ENCODE measurements at regions not wholly inside any gene's neighbourhood (a gene's known extent, or its start where the extent isn't known, plus 50 kb on each side); places are given as distances from the start of the nearest gene placed in this dataset.

DNA sequence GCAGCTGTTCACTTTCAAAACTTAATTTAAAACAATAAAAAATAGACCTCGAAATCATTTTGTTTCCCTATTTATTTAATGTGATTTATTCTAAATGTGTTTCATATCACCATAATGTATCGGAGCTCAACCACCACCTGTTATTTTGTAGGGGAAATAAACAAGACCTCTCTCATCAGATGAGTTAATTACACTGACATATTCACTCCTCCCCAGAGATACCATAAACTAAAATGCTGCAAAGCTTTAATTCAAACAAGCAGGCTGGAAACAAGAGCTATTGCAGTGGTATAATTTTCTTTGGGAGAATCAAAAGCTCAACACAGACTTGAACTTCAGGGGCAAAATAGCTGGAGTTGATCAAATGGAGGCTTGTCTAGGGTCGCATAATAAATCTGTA lies 303.5 kb upstream of the TSHZ2 start:
- Histone ChIP-seq H3K4me3 (ENCODE audit: low read depth in 1 of 2, low read length in 2 of 2) (no peak overlapping the region), H3K27me3 (ENCODE audit: low read depth, low read length) (no peaks in the 10 kb centered on the region), H3K27ac (ENCODE audit: low read length) (no peak overlapping the region), H3K36me3 (ENCODE audit: control insufficient read depth in 1 of 2, insufficient read depth in 2 of 2, low read length in 2 of 2) (no peaks in the 10 kb centered on the region), H3K4me1 (ENCODE audit: control insufficient read depth in 1 of 2, insufficient read depth in 2 of 2, low read length in 2 of 2) (no peaks in the 10 kb centered on the region), H3K9me3 (ENCODE audit: control insufficient read depth in 1 of 2, low read length in 2 of 2) (no peaks in the 10 kb centered on the region)

DNA sequence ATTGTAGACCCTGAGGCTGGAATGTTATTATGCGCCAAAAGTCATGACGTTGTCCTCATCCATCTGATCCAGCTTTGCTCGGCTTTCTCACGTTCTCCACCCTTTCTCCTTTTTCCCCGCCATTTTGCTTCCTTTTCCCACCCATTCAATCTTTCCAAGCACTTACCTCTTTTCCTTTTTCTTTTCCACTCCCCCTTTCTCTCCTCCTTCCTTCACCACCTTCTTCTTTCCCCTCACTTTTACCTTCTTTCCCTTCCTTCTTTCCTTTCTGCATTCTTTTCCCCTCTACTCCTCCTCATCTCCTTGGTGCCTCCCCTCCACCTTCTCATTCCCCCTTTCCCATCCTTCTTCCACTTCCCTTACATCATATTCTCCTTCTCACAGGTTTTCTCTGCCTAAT lies 304.8 kb upstream of the TSHZ2 start:
- Histone ChIP-seq H3K27me3 (ENCODE audit: low read depth, low read length) (no peaks in the 10 kb centered on the region), H3K4me3 (ENCODE audit: low read depth in 1 of 2, low read length in 2 of 2) (no peak overlapping the region)

DNA sequence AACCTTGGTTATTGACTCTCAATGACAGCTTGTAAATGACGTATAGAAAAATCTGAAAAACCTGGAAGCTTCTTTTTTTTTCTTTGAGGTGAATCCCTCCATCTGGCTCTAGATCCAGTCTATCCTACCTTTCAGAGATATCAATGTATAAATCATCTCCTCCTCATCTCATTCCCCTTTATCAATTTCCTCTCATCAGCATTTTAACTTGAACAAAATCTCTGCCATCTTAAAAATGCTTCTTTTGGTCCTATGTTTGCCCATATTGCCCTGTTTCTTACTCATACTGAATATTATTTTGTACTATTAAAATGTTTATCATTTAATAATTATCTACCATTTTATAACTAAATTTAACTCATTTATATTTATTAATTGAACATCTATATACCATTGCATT lies 306.7 kb upstream of the TSHZ2 start:
- no peaks in the 10 kb centered on the region for H3K36me3 ChIP-seq (ENCODE audit: control insufficient read depth in 1 of 2, insufficient read depth in 2 of 2, low read length in 2 of 2)
- H3K9me3 ChIP-seq (ENCODE audit: control insufficient read depth in 1 of 2, low read length in 2 of 2), result no peaks in the 10 kb centered on the region
- no peaks in the 10 kb centered on the region for H3K27me3 ChIP-seq (ENCODE audit: low read depth, low read length)
- no peak overlapping the region for H3K27ac ChIP-seq (ENCODE audit: low read length)
- no peaks in the 10 kb centered on the region for H3K4me1 ChIP-seq (ENCODE audit: control insufficient read depth in 1 of 2, insufficient read depth in 2 of 2, low read length in 2 of 2)
- no peak overlapping the region for H3K4me3 ChIP-seq (ENCODE audit: low read depth in 1 of 2, low read length in 2 of 2)

More for the DNA sequence above, 304.8 kb upstream of the TSHZ2 start:
- Histone ChIP-seq H3K9me3 (ENCODE audit: control insufficient read depth in 1 of 2, low read length in 2 of 2) (no peaks in the 10 kb centered on the region), H3K36me3 (ENCODE audit: control insufficient read depth in 1 of 2, insufficient read depth in 2 of 2, low read length in 2 of 2) (no peaks in the 10 kb centered on the region), H3K4me1 (ENCODE audit: control insufficient read depth in 1 of 2, insufficient read depth in 2 of 2, low read length in 2 of 2) (no peaks in the 10 kb centered on the region), H3K27ac (ENCODE audit: low read length) (no peak overlapping the region)

DNA sequence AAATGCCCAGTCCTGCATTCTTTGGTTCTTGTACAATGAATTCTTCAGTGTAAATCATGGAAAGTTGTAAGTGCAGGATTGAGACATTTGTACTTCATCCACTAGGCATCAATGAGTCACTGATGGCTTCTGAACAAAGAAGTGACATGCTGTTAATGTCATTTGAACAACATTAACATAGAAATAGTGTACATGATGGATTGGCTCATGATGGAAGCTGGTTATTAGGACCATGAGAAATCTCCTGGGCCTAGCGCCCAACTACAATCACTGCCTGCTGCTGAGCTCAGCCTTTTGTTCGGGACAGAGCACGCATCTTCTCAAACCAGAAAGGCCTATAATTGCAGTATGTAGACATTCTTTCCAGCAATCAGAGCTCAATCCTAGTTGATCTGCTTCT lies 316.8 kb upstream of the TSHZ2 start:
- Histone ChIP-seq H3K27me3 (ENCODE audit: low read depth, low read length) (no peaks in the 10 kb centered on the region), H3K36me3 (ENCODE audit: control insufficient read depth in 1 of 2, insufficient read depth in 2 of 2, low read length in 2 of 2) (no peaks in the 10 kb centered on the region), H3K4me3 (ENCODE audit: low read depth in 1 of 2, low read length in 2 of 2) (no peak overlapping the region), H3K9me3 (ENCODE audit: control insufficient read depth in 1 of 2, low read length in 2 of 2) (no peaks in the 10 kb centered on the region), H3K27ac (ENCODE audit: low read length) (no peak overlapping the region), H3K4me1 (ENCODE audit: control insufficient read depth in 1 of 2, insufficient read depth in 2 of 2, low read length in 2 of 2) (no peaks in the 10 kb centered on the region)

DNA sequence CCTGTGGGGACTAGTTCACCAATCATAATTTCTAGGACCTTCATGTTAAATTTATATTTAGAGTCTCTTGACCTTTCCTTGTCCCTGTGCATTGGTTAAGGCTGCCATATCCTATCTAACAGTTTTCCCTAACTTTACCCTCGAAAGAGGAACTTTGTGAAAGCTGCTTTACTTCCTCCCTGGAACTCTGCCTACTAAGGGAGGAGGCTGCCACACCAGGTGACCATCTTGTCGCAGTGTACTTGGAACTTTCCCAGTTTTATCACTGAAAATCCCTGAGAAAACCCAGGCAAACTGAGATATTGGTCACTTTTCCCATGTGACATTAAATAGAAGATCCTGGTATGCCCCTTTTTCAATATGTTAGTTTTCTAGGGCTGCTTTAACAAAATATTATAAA lies 317.6 kb upstream of the TSHZ2 start:
- no peaks in the 10 kb centered on the region for H3K4me1 ChIP-seq (ENCODE audit: control insufficient read depth in 1 of 2, insufficient read depth in 2 of 2, low read length in 2 of 2)
- H3K9me3 ChIP-seq (ENCODE audit: control insufficient read depth in 1 of 2, low read length in 2 of 2), result no peaks in the 10 kb centered on the region
- no peaks in the 10 kb centered on the region for H3K36me3 ChIP-seq (ENCODE audit: control insufficient read depth in 1 of 2, insufficient read depth in 2 of 2, low read length in 2 of 2)
- no peaks in the 10 kb centered on the region for H3K27me3 ChIP-seq (ENCODE audit: low read depth, low read length)
- no peak overlapping the region for H3K27ac ChIP-seq (ENCODE audit: low read length)
- no peak overlapping the region for H3K4me3 ChIP-seq (ENCODE audit: low read depth in 1 of 2, low read length in 2 of 2)

DNA sequence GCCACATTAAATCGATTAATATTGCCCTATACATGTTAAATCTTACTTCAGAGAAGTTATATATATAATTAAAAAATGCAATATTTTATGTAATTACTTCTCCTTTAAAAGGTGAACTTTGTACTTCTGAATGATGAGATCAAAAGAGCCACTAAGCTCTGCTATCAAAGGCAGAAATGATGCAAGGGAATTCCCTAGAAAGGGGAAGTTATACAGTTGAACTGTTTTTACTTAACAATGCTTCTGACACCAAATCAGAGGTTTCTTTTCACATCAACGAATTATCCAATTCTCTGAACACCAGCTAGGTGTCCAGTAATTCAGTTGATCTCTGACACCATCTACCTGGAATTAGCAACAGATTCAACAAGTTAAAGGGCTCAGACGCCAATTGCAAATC lies 319.9 kb upstream of the TSHZ2 start:
- Histone ChIP-seq H3K9me3 (ENCODE audit: control insufficient read depth in 1 of 2, low read length in 2 of 2) (no peaks in the 10 kb centered on the region), H3K27me3 (ENCODE audit: low read depth, low read length) (no peaks in the 10 kb centered on the region), H3K4me1 (ENCODE audit: control insufficient read depth in 1 of 2, insufficient read depth in 2 of 2, low read length in 2 of 2) (no peaks in the 10 kb centered on the region), H3K4me3 (ENCODE audit: low read depth in 1 of 2, low read length in 2 of 2) (no peak overlapping the region), H3K36me3 (ENCODE audit: control insufficient read depth in 1 of 2, insufficient read depth in 2 of 2, low read length in 2 of 2) (no peaks in the 10 kb centered on the region), H3K27ac (ENCODE audit: low read length) (no peak overlapping the region)

DNA sequence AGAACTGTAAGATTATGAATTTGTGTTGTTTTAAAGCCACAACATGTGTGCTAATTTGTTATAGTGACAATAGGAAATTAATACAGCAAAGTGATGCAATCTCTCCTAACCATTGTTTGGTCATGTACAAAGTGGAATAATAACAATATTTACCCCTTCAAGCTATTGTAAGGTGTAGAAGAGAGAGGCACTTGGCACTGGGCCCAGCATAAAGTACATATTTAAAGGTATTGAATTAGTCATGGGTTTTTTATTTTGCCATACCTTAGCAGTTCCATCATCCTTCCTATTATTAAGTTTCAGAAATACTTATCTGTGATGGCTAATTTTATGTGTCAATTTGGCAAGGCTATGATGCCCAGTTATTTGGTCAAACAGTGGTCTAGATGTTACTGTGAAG lies 322.4 kb upstream of the TSHZ2 start:
- Histone ChIP-seq H3K27me3 (ENCODE audit: low read depth, low read length) (no peaks in the 10 kb centered on the region), H3K4me1 (ENCODE audit: control insufficient read depth in 1 of 2, insufficient read depth in 2 of 2, low read length in 2 of 2) (no peaks in the 10 kb centered on the region), H3K36me3 (ENCODE audit: control insufficient read depth in 1 of 2, insufficient read depth in 2 of 2, low read length in 2 of 2) (no peaks in the 10 kb centered on the region), H3K27ac (ENCODE audit: low read length) (no peak overlapping the region), H3K4me3 (ENCODE audit: low read depth in 1 of 2, low read length in 2 of 2) (no peak overlapping the region), H3K9me3 (ENCODE audit: control insufficient read depth in 1 of 2, low read length in 2 of 2) (no peaks in the 10 kb centered on the region)

DNA sequence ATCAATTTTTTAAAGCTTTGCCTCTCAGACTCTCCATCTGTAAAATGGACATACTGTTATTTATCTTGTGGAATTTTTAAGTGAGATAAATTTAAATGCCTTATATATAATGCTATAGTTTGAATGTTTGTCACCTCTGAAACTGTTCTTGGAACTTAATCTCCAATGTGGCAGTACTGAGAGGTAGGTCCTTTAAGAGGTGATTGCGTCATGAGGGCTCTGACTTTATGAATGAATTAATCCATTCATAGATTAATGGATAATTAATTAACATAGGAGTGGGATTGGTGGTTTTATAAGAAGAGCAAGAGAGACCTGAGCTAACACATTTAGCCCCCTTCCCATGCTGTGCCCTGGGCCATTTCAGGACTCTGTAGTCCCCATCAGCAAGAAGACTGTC lies 326.3 kb upstream of the TSHZ2 start:
- Histone ChIP-seq H3K9me3 (ENCODE audit: control insufficient read depth in 1 of 2, low read length in 2 of 2) (no peaks in the 10 kb centered on the region), H3K27ac (ENCODE audit: low read length) (no peak overlapping the region), H3K4me3 (ENCODE audit: low read depth in 1 of 2, low read length in 2 of 2) (no peak overlapping the region), H3K27me3 (ENCODE audit: low read depth, low read length) (no peaks in the 10 kb centered on the region), H3K36me3 (ENCODE audit: control insufficient read depth in 1 of 2, insufficient read depth in 2 of 2, low read length in 2 of 2) (no peaks in the 10 kb centered on the region), H3K4me1 (ENCODE audit: control insufficient read depth in 1 of 2, insufficient read depth in 2 of 2, low read length in 2 of 2) (no peaks in the 10 kb centered on the region)

DNA sequence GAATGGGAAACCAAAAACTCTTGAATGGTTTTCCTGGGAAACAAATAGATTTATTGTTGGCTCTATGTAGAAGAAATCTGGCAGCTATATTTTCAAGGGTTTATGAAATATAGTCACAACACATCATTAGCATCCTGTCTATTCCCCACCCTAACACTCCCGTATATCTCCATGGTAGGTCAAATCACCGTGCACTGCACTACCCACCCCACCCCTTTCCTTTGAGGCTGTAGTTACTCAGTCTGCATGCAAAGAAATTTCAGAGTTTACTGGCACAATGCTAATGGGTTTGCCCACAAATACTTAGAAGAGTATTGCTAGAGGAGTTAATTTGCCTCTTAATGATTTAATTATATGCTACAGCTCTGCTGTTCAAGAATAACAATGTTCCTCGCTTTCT lies 329.1 kb upstream of the TSHZ2 start:
- Histone ChIP-seq H3K27me3 (ENCODE audit: low read depth, low read length) (no peaks in the 10 kb centered on the region), H3K4me3 (ENCODE audit: low read depth in 1 of 2, low read length in 2 of 2) (no peak overlapping the region), H3K36me3 (ENCODE audit: control insufficient read depth in 1 of 2, insufficient read depth in 2 of 2, low read length in 2 of 2) (no peaks in the 10 kb centered on the region), H3K4me1 (ENCODE audit: control insufficient read depth in 1 of 2, insufficient read depth in 2 of 2, low read length in 2 of 2) (no peaks in the 10 kb centered on the region), H3K27ac (ENCODE audit: low read length) (no peak overlapping the region), H3K9me3 (ENCODE audit: control insufficient read depth in 1 of 2, low read length in 2 of 2) (no peaks in the 10 kb centered on the region)

DNA sequence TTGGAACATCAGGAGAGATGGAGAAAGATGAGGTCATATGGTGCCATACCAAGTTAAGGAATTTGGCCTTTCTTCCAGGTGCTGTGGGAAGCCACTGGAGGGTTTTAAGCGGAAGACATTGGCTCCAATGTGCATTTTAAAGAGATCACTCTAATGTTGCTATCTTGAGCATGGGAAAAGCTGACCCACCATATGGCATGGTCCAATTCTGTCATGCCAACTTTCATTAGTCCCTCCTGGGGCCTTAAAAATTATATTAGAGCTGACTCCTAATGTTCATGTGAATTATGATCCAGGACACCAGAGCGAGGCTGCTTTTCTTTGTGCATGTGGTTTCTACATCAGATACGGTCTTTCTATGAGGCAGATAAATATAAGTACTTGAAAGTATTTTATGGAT lies 335.0 kb upstream of the TSHZ2 start:
- H3K4me1 ChIP-seq (ENCODE audit: control insufficient read depth in 1 of 2, insufficient read depth in 2 of 2, low read length in 2 of 2), result no peaks in the 10 kb centered on the region
- H3K27me3 ChIP-seq (ENCODE audit: low read depth, low read length), result no peaks in the 10 kb centered on the region
- no peak overlapping the region for H3K4me3 ChIP-seq (ENCODE audit: low read depth in 1 of 2, low read length in 2 of 2)
- no peaks in the 10 kb centered on the region for H3K36me3 ChIP-seq (ENCODE audit: control insufficient read depth in 1 of 2, insufficient read depth in 2 of 2, low read length in 2 of 2)
- no peak overlapping the region for H3K27ac ChIP-seq (ENCODE audit: low read length)
- H3K9me3 ChIP-seq (ENCODE audit: control insufficient read depth in 1 of 2, low read length in 2 of 2), result no peaks in the 10 kb centered on the region

DNA sequence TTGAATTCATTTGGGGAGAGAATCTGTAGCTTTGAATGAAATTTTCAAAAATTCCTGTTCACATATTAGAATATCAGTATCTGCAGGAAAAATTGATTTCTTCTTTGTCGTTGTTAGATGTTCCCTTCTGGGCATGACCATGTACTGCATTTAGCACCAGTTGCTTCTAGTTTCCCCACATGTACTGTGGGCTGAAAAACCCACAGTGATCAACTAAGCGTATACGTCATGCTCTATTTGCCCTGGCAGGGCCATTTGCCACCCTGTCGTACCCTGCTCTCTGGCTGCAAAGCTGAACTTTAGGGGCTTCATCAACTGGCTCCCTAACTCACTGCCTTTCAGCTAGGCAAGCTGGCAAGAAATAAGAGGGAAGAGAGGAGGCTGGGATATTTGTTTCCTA lies 340.7 kb upstream of the TSHZ2 start:
- no peaks in the 10 kb centered on the region for H3K36me3 ChIP-seq (ENCODE audit: control insufficient read depth in 1 of 2, insufficient read depth in 2 of 2, low read length in 2 of 2)
- H3K4me1 ChIP-seq (ENCODE audit: control insufficient read depth in 1 of 2, insufficient read depth in 2 of 2, low read length in 2 of 2), result no peaks in the 10 kb centered on the region
- no peak overlapping the region for H3K4me3 ChIP-seq (ENCODE audit: low read depth in 1 of 2, low read length in 2 of 2)
- H3K27me3 ChIP-seq (ENCODE audit: low read depth, low read length), result no peaks in the 10 kb centered on the region
- peaks cover 4 to 5% of the 10 kb centered on the region in 2 donors for H3K9me3 ChIP-seq (ENCODE audit: control insufficient read depth in 1 of 2, low read length in 2 of 2)
- H3K27ac ChIP-seq (ENCODE audit: low read length), result no peak overlapping the region

DNA sequence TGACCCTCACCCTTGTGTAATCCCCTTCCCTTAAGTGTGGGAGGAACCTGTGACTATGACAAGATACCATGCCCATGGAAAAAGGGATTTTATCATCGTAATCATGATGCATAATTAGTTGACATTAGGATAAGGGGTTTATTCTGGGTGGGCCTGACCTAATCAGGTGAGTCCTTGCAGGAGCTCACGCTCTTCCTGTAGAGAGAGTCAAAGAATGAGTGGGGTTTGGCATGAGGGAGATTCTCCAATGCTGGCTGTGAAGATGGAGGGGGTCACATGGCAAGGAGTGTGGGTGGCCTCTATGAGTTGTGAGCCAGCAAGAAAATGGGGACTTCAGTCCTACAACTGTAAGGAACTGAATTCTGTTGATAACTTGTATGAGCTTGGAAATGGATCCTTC lies 342.0 kb upstream of the TSHZ2 start:
- Histone ChIP-seq H3K4me1 (ENCODE audit: control insufficient read depth in 1 of 2, insufficient read depth in 2 of 2, low read length in 2 of 2) (no peaks in the 10 kb centered on the region), H3K9me3 (ENCODE audit: control insufficient read depth in 1 of 2, low read length in 2 of 2) (peaks cover 4 to 5% of the 10 kb centered on the region in 2 donors), H3K27me3 (ENCODE audit: low read depth, low read length) (no peaks in the 10 kb centered on the region)

More for the DNA sequence above, 342.0 kb upstream of the TSHZ2 start:
- Histone ChIP-seq H3K36me3 (ENCODE audit: control insufficient read depth in 1 of 2, insufficient read depth in 2 of 2, low read length in 2 of 2) (no peaks in the 10 kb centered on the region), H3K4me3 (ENCODE audit: low read depth in 1 of 2, low read length in 2 of 2) (no peak overlapping the region), H3K27ac (ENCODE audit: low read length) (no peak overlapping the region)
